ENCODE measurements at regions not wholly inside any gene's neighbourhood (a gene's known extent, or its start where the extent isn't known, plus 50 kb on each side); places are given as distances from the start of the nearest gene placed in this dataset.

- TF ChIP-seq EZH2 (IDR thresholded peaks at IDR 0.05; ENCODE audit: borderline replicate concordance, low read depth, low read length, poor library complexity, severe bottlenecking) (no peak), CTCF (conservative IDR thresholded peaks at IDR 0.05; ENCODE audit: low read depth, low read length) (no peak)
These were observed 541.3 kb upstream of the KCNMB2 start for GRCh38 chr3:177994976-177995375.

All from A673 (cell line).